ENCODE measurements at regions not wholly inside any gene's neighbourhood (a gene's known extent, or its start where the extent isn't known, plus 50 kb on each side); places are given as distances from the start of the nearest gene placed in this dataset.

DNA sequence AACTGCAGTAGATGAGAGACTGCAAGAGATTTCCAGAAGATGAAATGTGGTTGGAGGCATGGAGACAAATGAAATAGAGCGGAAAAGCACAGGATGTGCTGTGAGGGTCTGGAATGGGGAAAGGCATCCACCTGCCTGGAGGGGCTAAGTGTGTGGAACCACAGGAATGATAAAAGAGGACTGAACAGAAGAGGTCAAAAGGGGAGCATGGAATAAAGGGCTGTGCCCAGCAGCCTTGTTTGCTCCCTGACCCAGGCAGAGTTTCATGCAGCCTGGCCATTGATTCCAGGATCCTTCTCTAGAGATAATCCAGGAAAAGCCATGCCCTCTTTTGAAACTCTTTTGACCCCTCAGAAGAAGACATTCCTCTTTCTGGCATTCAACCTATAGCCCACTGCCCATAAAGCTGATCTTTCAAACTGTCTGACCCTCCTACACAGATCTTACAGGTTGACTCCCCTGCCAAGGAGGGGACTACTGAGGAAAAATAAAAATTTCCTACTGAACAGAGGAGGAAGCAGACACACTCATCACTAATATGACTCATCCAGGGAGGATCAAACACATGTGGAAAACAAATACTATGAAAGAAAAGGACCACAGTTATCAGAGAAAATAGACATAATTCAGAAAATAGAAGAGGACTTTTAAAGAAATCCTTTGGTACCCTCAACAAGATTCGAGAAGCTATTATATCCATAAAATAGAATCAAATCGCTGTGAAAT lies 273.5 kb upstream of the PCSK5 start:
- DNase-seq (ENCODE audit: low read depth) = no peak

DNA sequence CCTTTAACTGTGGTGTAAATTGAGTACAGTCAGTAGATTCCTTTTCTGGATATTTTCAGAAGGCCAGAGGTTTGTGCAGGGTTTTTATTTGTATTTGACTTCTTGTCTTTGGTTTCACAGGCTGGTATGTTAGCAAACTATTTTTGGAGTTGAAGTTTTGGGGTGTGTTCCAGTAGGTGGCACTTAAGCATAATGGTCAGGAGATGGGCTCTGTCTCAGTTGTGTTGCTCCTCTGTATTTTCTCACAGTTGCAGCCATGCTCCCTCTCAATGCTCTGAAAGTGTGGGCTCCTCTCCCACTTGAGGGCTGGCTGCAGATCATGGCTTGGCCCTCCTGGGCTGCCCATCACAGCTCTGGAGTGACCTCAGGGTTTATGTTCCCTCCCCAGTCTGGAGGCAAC lies 267.0 kb upstream of the PCSK5 start:
- DNase-seq (ENCODE audit: low read depth) = no peak

DNA sequence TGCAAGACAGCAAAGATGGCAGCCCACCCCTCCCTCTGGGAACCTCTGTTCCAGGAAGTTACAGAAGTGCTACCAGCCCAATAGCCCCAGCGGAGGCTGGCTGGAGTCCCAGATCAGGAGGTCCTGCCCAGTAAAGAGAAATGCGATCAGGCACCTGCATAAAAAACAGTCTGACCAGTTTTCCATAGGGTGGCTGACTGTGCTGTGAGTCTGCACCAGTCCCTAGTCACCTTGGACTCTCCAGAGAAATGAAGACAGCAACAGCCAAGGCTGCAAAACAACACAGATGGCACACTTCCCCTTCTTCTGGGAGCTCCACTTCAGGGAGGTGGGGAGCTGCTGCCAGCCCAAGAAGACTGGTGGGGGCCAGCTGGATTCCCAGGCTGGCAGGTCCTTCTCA lies 265.5 kb upstream of the PCSK5 start:
- DNase-seq (ENCODE audit: low read depth) = no peak

DNA sequence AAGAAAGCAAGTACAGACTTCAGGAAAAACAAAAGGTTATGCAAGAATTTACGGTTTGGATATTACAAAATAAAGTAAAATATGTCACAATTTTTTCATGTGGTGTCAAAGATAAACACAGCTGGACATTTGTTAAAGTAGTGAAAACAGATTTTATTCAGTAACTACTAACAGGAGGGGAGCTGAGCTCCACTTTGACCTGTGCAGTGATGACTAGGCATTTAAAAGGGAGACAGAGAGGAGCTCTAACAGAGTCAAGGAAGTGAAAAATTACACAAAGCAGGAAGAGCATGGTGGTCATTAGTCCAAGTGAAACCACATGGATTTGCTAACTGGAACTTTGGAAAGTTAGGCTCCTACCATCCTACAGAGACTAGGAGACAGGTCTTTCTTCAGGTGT lies 263.6 kb upstream of the PCSK5 start:
- DNase-seq (ENCODE audit: low read depth) = no peak

DNA sequence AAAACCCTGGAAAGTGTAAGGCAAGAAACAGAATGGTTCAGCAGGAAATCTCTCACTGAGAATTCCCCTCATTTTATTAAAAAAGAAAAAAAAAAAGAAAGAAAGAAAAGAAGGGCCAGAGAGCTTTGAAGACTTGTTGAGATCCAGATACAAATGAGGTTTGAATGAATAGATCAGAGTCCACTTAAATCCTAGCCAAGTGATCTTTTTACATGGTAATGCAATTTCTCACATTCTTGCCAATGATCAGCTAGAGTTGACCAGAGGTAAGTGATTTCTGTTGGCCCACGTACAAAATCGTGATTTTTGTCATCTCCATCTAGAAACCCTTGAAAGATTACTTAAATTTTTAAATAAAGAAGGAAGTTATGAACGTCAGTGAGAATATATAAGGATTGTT lies 261.5 kb upstream of the PCSK5 start:
- DNase-seq (ENCODE audit: low read depth) = no peak

DNA sequence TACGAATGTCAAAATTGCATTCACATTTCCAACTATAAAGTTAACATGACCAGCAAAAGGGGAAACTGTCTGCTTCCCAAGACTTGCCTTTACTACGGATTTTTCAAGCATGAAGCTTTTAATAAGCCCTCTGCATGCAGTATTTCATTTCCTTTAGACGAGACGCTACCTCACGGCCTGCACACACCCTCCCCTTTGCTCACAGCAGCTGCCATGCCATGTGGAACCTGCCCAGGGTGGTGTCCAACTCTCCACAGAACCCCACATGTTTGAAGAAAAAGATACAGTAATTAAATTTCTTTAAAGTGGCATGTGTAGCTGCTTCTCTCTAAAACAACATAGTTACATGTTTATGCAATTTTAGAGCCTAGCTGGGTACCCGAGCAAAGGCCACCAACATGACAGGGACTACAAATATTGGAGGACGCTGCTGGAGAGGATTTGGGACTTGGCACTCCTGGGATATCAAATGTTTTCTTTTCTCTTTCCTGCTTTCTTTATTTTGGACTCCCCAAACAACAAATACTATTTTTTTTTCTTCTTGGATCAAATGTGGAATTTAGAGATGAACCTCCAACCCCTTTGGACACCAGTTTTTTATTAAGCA lies 256.9 kb upstream of the PCSK5 start:
- no peak for DNase-seq (ENCODE audit: low read depth)

DNA sequence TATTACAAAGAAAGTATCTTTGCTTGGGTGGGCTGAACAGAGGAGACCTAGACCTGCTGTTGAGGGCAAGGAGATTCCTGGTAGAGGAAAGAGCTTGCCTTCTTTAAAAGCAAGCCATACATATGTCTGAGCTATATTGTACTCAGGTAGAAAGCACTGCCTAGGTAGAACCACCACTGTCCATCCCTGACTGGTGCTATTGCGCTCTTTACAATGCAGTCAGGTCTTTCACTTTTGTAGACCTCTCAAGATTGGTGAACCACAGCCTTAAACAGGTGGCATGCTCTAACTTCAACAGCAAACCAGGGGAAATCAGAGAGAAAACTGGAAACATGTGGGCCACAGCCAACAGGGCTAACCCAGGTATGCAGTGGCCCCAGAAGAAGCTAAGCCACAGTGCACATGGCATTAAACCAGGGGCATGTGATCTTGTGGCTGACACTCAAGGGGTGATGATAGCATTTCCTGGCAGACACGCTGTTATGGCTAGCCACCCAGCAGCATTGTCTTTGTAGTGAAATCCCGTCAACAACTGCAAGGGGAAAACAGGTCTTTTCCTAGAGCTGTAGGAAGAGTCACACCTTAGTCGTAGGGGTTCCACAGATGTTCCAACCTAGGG lies 253.9 kb upstream of the PCSK5 start:
- DNase-seq (ENCODE audit: low read depth) = no peak

DNA sequence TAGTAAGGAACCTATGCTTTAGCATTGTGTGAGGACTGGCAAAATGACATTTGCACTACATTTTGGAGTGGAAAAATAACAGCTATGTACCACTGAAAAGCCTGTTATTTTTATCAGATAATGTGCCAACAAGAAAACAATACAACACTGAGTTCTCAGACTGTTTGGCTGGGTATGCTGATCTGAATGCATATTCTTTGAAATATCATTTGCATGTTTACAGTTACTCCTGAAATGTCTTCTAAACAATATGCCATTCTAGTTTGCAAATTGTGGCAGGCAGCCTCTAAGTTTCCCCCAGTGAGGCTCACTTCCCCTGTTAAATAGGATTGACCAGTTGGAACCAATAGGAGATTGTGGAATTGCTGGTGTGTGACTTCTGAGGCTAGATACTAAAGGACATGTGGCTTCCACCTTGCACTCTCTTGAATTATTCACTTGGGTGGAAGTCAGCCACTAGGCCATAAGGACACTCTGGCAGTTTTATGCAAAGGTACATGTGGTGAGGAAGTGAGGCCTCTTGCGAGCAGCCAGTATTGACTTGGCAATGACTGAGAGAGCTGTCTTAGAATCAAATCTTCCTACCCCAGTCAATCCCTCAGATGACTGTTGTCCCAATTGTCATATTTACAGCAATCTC lies 250.4 kb upstream of the PCSK5 start:
- no peak for DNase-seq (ENCODE audit: low read depth)

DNA sequence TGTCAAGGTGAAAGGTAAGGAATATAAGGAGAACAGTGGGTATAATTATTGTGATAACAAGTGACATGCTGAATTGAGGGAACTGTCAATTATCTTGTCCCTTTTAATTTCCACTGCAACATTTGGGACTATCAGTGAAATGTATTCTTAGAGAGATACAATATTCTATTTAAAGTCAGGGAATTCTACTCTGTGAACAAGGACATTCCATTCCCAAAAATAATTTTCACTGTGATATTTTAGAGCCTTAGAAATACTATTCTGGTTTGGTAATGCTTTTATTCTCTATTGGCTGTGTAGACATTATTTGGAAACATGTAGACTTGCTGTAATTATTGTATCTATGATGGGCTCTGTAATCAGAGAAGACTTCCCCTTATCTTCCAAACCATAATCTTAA lies 248.0 kb upstream of the PCSK5 start:
- no peak for DNase-seq (ENCODE audit: low read depth)

DNA sequence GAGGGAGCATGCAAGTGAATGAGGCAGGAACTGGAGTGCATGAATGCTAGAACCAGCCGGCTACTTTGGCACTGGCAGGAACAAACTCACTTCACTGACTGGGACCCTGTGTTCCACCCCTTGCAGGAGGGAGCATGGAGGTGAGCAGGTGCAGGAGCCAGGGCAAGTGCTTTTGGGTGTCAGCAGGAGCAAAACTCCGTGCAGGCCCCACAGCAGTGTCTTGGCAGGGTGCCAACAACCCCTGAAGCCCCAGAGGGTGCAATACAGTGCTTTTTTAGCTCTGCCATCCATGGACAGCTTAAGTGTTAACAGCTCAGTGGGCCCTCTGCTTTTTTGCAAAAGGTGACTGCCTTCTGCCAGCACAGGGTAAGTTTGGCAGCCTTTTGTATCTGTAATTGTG lies 245.8 kb upstream of the PCSK5 start:
- DNase-seq (ENCODE audit: low read depth) = no peak

DNA sequence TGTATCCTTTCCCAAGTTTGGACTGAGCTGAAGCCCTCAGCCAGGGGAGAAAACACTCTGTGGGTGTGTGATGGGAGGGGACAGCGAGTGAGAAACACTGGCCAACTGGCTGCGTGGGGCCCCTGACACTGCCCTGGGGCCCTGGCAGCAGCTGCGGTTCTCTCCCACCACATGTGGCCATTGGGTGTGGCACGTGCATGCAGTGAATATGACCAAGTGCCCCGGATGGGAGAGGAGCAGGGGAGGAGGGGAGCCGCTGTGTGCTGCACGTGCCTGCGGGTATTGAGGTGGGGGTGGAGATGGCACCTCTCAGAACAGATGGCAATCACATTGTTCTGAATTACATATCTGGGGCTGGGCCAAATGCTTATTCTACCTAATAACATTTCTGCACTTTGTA lies 242.4 kb upstream of the PCSK5 start:
- no peak for DNase-seq (ENCODE audit: low read depth)

DNA sequence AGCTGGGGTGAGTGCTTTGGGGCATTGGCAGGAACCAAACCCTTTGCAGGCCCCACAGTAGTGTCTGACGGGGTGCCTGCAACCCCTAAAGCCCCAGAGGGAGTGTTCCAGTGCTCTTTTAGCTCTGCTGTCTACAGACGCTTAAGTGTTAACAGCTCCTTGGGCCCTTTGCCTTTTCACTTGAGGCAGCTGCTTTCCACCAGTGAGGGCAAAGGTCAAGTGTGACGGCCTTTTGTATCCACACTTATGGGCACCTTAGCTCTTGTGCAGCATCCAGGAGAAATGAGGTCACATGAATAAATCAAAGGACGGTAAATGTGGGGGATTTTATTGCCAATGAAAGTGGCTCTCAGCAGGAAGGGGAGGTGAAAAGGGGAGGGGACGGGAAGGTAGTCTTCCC lies 241.4 kb upstream of the PCSK5 start:
- DNase-seq (ENCODE audit: low read depth) = no peak

DNA sequence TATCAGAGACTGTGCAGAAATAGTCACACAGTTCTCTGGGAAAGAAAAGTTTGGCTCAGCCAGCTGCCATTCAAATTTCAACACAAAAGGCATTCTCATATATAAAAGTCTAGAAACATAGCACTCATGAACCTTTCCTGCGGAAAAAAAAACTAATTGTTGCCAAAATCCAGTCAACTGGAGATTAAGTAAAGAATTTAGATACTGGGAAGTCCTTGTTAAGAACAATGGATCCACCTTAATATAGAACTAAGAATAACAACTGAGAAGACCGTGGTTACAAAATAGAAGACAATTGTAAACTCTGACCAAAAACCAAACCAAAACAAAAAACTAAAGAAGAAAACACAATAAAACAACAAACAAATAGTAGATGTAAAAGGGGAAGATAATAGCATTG lies 238.8 kb upstream of the PCSK5 start:
- DNase-seq (ENCODE audit: low read depth) = no peak

DNA sequence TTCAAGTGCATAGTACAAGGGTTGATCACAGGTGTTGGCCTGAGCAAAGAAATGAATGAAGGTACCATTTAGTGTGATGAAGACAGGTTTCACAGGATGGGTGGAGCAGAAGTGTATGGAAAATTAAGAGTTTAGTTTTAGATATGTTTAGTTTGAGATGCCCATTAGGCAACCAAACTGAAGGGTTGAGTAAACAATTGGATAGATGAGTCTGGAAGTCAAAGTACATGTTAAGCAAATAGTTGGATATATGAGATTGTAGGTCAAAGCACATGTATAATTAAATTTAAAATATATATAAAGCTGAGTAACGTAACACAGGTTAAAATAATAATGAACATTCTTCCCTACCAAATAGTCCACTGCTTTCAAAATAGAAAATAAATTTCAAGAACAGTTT lies 237.1 kb upstream of the PCSK5 start:
- DNase-seq (ENCODE audit: low read depth) = no peak

DNA sequence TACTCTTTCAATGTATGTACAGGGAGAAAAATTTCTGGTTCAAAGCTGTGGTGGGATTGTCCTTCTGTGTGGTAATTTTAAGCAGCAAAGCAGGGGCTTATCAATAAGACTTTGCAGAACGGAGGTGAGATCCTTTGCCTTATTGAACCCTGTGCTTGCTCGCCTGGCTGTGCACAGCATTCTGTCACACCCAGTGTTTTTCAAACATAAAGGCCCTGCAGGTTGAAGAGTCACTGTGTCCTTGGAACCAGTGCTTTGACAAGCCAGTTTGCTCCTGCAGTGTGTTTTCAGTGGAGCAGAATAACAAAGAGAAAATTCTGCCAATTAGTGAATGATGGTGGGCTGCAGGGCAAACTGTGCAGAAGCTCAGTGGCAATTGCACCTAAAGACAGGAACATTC lies 236.7 kb upstream of the PCSK5 start:
- no peak for DNase-seq (ENCODE audit: low read depth)

DNA sequence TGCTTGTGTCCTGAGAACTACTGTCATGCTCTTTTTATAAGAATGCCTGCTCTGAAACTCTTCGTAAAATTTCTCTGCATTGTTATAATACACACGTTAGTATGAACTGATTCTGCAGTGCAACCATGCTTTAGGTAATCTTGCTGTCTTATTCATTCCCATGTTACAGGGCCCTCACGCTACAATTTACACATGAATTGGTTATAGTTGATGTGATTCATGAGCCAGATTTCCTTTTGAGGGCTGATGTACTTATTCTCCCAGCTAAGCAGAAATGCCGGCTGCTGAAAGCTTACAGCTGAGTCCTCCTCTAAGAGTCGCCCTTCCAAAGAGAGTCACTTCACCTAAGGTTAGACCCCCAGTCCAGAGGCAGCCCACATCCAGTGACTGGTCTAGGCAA lies 233.5 kb upstream of the PCSK5 start:
- DNase-seq (ENCODE audit: low read depth) = no peak

DNA sequence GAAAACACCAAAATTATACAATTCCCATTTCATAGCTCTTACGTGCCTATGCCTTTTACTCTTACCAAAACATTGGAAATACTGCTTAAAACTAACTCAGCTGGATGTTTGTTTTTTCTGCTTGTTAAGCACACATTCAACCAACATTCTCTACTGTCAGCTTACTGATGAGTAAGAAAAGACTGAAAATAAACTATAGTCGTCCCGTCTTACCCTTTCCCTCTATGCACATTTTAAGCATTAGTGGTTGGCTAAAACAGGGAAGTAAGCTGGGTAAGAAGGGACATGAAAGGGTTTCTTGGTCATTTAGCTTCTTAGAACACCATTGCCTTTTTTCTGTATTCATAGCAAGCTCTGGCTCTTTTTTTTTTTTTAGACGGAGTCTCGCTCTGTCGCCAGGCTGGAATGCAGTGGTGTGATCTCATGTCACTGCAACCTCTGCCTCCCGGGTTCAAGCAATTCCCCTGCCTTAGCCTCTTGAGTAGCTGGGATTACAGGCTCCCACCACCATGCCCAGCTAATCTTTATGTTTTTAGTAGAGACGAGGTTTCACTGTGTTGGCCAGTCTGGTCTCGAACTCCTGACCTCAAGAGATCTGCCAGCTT lies 232.1 kb upstream of the PCSK5 start:
- no peak for DNase-seq (ENCODE audit: low read depth)

DNA sequence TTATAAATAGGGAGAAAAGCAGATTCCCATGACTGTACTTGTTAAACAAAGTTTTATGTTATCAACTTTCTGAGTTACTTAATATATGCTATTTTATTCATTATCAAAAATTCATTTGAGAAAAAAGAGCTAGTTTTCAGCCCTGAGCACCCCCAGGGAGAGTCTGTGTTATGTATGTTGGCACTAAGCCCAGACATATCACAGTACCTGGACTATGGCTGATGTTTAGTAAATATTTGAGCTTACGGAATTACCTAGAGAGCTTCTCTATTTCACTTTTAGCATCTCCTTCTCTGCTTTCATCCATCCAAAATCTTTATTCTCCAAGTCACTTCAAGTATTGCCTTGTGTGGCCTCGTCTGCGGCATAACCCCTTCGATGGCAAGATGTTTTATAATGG lies 225.9 kb upstream of the PCSK5 start:
- no peak for DNase-seq (ENCODE audit: low read depth)

DNA sequence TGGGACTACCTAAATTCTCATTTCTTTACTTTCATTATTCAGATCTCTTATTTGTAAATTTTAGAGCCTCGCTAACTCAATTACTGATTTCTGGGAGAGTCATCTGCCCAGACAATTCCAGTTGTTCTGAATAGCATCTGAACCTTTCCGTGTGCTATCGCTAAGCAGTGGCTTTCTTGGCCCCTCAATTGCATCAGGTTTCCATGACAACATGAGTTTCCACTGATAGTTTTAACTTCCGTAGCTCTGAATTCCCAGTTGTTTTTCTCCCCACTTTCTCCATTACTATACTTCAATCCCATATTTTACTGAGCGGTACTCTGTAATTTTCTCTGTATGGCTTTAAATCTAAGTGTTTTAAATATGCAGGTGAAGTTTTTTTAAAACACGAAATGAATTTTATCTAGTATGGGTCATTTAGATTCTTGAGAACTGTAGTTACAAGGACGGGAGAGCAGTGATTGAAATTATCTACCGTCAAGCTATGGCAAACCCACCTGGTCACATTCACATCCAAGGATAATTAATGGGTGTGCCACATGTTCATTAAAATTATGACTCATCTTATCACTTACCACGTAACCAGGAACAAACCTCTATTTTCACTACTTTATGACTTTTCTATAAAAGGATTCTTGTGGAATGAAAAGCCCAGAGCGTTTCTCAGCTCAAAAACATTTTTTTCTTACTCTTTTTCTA lies 223.5 kb upstream of the PCSK5 start:
- no peak for DNase-seq (ENCODE audit: low read depth)

DNA sequence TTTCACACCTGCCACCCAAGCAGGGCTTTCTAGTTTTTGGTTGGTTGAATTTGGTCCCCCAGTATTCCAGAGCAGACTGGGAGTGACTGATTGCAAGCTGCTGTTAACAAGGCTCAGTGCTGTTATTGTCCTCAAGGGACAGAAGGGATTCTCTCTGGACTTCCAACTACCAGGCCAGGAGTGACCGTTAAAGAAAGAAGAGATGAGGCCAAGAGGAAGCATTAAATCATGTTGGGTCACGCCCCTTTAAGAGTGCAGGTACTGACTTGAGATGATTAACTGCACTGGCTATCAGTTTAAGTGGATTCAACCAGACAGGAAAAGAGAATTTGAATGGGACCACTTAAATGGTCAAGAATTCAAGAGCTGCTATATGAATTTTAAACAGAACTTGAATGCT lies 220.8 kb upstream of the PCSK5 start:
- no peak for DNase-seq (ENCODE audit: low read depth)

DNA sequence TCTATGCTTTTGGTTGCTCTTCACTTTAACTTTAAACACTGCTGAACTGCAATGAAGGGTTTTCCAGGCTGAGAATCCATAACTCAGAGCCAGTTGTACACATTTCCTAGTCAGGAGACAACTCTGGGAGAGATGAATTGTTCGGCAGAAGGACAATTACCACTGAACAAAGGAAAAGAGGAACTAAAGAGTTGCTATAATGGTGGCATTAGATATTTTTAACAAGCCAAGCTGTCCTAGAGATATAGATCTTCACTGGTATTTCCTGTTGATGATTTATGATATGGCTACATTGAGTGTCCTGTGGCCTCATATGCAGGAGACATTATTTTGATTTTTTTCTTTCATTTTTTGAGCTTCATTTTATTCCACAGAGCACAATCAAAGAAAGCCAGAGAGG lies 219.1 kb upstream of the PCSK5 start:
- no peak for DNase-seq (ENCODE audit: low read depth)

DNA sequence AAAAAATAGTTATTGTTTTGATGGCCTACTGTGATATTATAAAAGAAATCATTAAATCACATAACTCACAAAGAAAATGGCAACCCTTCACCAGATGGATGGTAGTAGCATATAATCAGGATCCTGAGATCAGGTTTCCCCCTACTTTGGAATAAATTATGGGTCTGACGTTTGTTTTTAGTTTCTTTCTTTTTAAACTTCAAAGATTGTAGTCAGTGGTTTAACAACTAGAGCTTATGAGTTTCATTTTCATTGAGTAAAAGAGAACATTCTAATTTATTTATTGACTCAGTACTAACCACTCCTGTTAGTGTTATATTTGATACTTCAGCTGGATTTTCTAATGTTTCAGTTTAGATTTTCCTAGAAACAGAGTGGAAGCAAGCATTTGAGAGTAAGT lies 218.0 kb upstream of the PCSK5 start:
- DNase-seq (ENCODE audit: low read depth) = no peak

All from activated T-cell treated with anti-CD3 and anti-CD28 coated beads for 1 hour (primary cell).